ENCODE measurements at regions not wholly inside any gene's neighbourhood (a gene's known extent, or its start where the extent isn't known, plus 50 kb on each side); places are given as distances from the start of the nearest gene placed in this dataset.

GRCh38 chr12:65517656-65518210, 239.2 kb downstream of the MSRB3 start:
- Histone ChIP-seq H3K9me3 (ENCODE audit: control insufficient read depth in 5 of 5, low read length in 5 of 5) (no peaks in the 10 kb centered on the region), H3K36me3 (ENCODE audit: control insufficient read depth in 5 of 5, insufficient read depth in 5 of 5, low read length in 5 of 5) (no peaks in the 10 kb centered on the region), H3K9ac (ENCODE audit: low read length in 5 of 5) (no peak overlapping the region), H3K4me1 (ENCODE audit: control insufficient read depth in 5 of 5, insufficient read depth in 5 of 5, low read length in 5 of 5) (no peaks in the 10 kb centered on the region), H3K27ac (ENCODE audit: low read depth, low read length) (no peak overlapping the region), H3K27me3 (ENCODE audit: control insufficient read depth in 5 of 5, insufficient read depth in 4 of 5, low read length in 5 of 5) (no peaks in the 10 kb centered on the region), H3K4me3 (ENCODE audit: low read depth in 1 of 5, low read length in 5 of 5) (no peak overlapping the region)

GRCh38 chr12:65518771-65519170, 240.3 kb downstream of the MSRB3 start:
- Histone ChIP-seq H3K4me1 (ENCODE audit: control insufficient read depth in 5 of 5, insufficient read depth in 5 of 5, low read length in 5 of 5) (no peaks in the 10 kb centered on the region), H3K4me3 (ENCODE audit: low read depth in 1 of 5, low read length in 5 of 5) (no peak overlapping the region), H3K27ac (ENCODE audit: low read depth, low read length) (no peak overlapping the region), H3K9ac (ENCODE audit: low read length in 5 of 5) (no peak overlapping the region), H3K9me3 (ENCODE audit: control insufficient read depth in 5 of 5, low read length in 5 of 5) (no peaks in the 10 kb centered on the region), H3K36me3 (ENCODE audit: control insufficient read depth in 5 of 5, insufficient read depth in 5 of 5, low read length in 5 of 5) (no peaks in the 10 kb centered on the region), H3K27me3 (ENCODE audit: control insufficient read depth in 5 of 5, insufficient read depth in 4 of 5, low read length in 5 of 5) (no peaks in the 10 kb centered on the region)

GRCh38 chr12:65520658-65521057, 242.2 kb downstream of the MSRB3 start:
- H3K4me3 ChIP-seq (ENCODE audit: low read depth in 1 of 5, low read length in 5 of 5) = no peak overlapping the region
- H3K27me3 ChIP-seq (ENCODE audit: control insufficient read depth in 5 of 5, insufficient read depth in 4 of 5, low read length in 5 of 5) = no peaks in the 10 kb centered on the region
- H3K36me3 ChIP-seq (ENCODE audit: control insufficient read depth in 5 of 5, insufficient read depth in 5 of 5, low read length in 5 of 5) = no peaks in the 10 kb centered on the region
- H3K9me3 ChIP-seq (ENCODE audit: control insufficient read depth in 5 of 5, low read length in 5 of 5) = no peaks in the 10 kb centered on the region
- H3K4me1 ChIP-seq (ENCODE audit: control insufficient read depth in 5 of 5, insufficient read depth in 5 of 5, low read length in 5 of 5) = no peaks in the 10 kb centered on the region
- no peak overlapping the region for H3K27ac ChIP-seq (ENCODE audit: low read depth, low read length)
- no peak overlapping the region for H3K9ac ChIP-seq (ENCODE audit: low read length in 5 of 5)

GRCh38 chr12:65522956-65523860, 244.7 kb downstream of the MSRB3 start:
- H3K9ac ChIP-seq (ENCODE audit: low read length in 5 of 5) = no peak overlapping the region
- H3K4me3 ChIP-seq (ENCODE audit: low read depth in 1 of 5, low read length in 5 of 5) = no peak overlapping the region
- peaks cover 0 to 3% (median 0%) of the 10 kb centered on the region in 5 donors for H3K9me3 ChIP-seq (ENCODE audit: control insufficient read depth in 5 of 5, low read length in 5 of 5)
- no peak overlapping the region for H3K27ac ChIP-seq (ENCODE audit: low read depth, low read length)
- H3K36me3 ChIP-seq (ENCODE audit: control insufficient read depth in 5 of 5, insufficient read depth in 5 of 5, low read length in 5 of 5) = no peaks in the 10 kb centered on the region
- H3K27me3 ChIP-seq (ENCODE audit: control insufficient read depth in 5 of 5, insufficient read depth in 4 of 5, low read length in 5 of 5) = no peaks in the 10 kb centered on the region
- no peaks in the 10 kb centered on the region for H3K4me1 ChIP-seq (ENCODE audit: control insufficient read depth in 5 of 5, insufficient read depth in 5 of 5, low read length in 5 of 5)

- no peak overlapping the region for H3K9ac ChIP-seq (ENCODE audit: low read length in 5 of 5)
Measured at GRCh38 chr12:65524666-65525065, 246.2 kb downstream of the MSRB3 start.

GRCh38 chr12:65525491-65526141, 247.1 kb downstream of the MSRB3 start:
- Histone ChIP-seq H3K9me3 (ENCODE audit: control insufficient read depth in 5 of 5, low read length in 5 of 5) (peaks cover 0 to 5% (median 0%) of the 10 kb centered on the region in 5 donors), H3K27me3 (ENCODE audit: control insufficient read depth in 5 of 5, insufficient read depth in 4 of 5, low read length in 5 of 5) (no peaks in the 10 kb centered on the region), H3K4me3 (ENCODE audit: low read depth in 1 of 5, low read length in 5 of 5) (no peak overlapping the region), H3K36me3 (ENCODE audit: control insufficient read depth in 5 of 5, insufficient read depth in 5 of 5, low read length in 5 of 5) (no peaks in the 10 kb centered on the region), H3K4me1 (ENCODE audit: control insufficient read depth in 5 of 5, insufficient read depth in 5 of 5, low read length in 5 of 5) (no peaks in the 10 kb centered on the region), H3K9ac (ENCODE audit: low read length in 5 of 5) (no peak overlapping the region), H3K27ac (ENCODE audit: low read depth, low read length) (no peak overlapping the region)

More at GRCh38 chr12:65524666-65525065, 246.2 kb downstream of the MSRB3 start:
- Histone ChIP-seq H3K4me3 (ENCODE audit: low read depth in 1 of 5, low read length in 5 of 5) (no peak overlapping the region), H3K27me3 (ENCODE audit: control insufficient read depth in 5 of 5, insufficient read depth in 4 of 5, low read length in 5 of 5) (no peaks in the 10 kb centered on the region), H3K9me3 (ENCODE audit: control insufficient read depth in 5 of 5, low read length in 5 of 5) (peaks cover 0 to 5% (median 0%) of the 10 kb centered on the region in 5 donors), H3K27ac (ENCODE audit: low read depth, low read length) (no peak overlapping the region), H3K36me3 (ENCODE audit: control insufficient read depth in 5 of 5, insufficient read depth in 5 of 5, low read length in 5 of 5) (no peaks in the 10 kb centered on the region), H3K4me1 (ENCODE audit: control insufficient read depth in 5 of 5, insufficient read depth in 5 of 5, low read length in 5 of 5) (no peaks in the 10 kb centered on the region)

GRCh38 chr12:65526311-65526710, 247.8 kb downstream of the MSRB3 start:
- Histone ChIP-seq H3K9ac (ENCODE audit: low read length in 5 of 5) (no peak overlapping the region), H3K27ac (ENCODE audit: low read depth, low read length) (no peak overlapping the region), H3K4me1 (ENCODE audit: control insufficient read depth in 5 of 5, insufficient read depth in 5 of 5, low read length in 5 of 5) (no peaks in the 10 kb centered on the region), H3K27me3 (ENCODE audit: control insufficient read depth in 5 of 5, insufficient read depth in 4 of 5, low read length in 5 of 5) (no peaks in the 10 kb centered on the region), H3K9me3 (ENCODE audit: control insufficient read depth in 5 of 5, low read length in 5 of 5) (peaks cover 0 to 5% (median 0%) of the 10 kb centered on the region in 5 donors), H3K4me3 (ENCODE audit: low read depth in 1 of 5, low read length in 5 of 5) (no peak overlapping the region), H3K36me3 (ENCODE audit: control insufficient read depth in 5 of 5, insufficient read depth in 5 of 5, low read length in 5 of 5) (no peaks in the 10 kb centered on the region)

- no peak overlapping the region for H3K9ac ChIP-seq (ENCODE audit: low read length in 5 of 5)
- no peak overlapping the region for H3K27ac ChIP-seq (ENCODE audit: low read depth, low read length)
- no peaks in the 10 kb centered on the region for H3K36me3 ChIP-seq (ENCODE audit: control insufficient read depth in 5 of 5, insufficient read depth in 5 of 5, low read length in 5 of 5)
- peaks cover 0 to 2% (median 0%) of the 10 kb centered on the region in 5 donors for H3K4me1 ChIP-seq (ENCODE audit: control insufficient read depth in 5 of 5, insufficient read depth in 5 of 5, low read length in 5 of 5)
- no peaks in the 10 kb centered on the region for H3K27me3 ChIP-seq (ENCODE audit: control insufficient read depth in 5 of 5, insufficient read depth in 4 of 5, low read length in 5 of 5)
- H3K4me3 ChIP-seq (ENCODE audit: low read depth in 1 of 5, low read length in 5 of 5) = no peak overlapping the region
- peaks cover 0 to 5% (median 0%) of the 10 kb centered on the region in 5 donors for H3K9me3 ChIP-seq (ENCODE audit: control insufficient read depth in 5 of 5, low read length in 5 of 5)
Measured at GRCh38 chr12:65528127-65528526, 249.6 kb downstream of the MSRB3 start.

- Histone ChIP-seq H3K4me1 (ENCODE audit: control insufficient read depth in 5 of 5, insufficient read depth in 5 of 5, low read length in 5 of 5) (peaks cover 0 to 2% (median 0%) of the 10 kb centered on the region in 5 donors), H3K9ac (ENCODE audit: low read length in 5 of 5) (no peak overlapping the region), H3K27me3 (ENCODE audit: control insufficient read depth in 5 of 5, insufficient read depth in 4 of 5, low read length in 5 of 5) (no peaks in the 10 kb centered on the region), H3K36me3 (ENCODE audit: control insufficient read depth in 5 of 5, insufficient read depth in 5 of 5, low read length in 5 of 5) (no peaks in the 10 kb centered on the region), H3K4me3 (ENCODE audit: low read depth in 1 of 5, low read length in 5 of 5) (no peak overlapping the region), H3K27ac (ENCODE audit: low read depth, low read length) (no peak overlapping the region), H3K9me3 (ENCODE audit: control insufficient read depth in 5 of 5, low read length in 5 of 5) (peaks cover 0 to 5% (median 0%) of the 10 kb centered on the region in 5 donors)
Measured at GRCh38 chr12:65529106-65529505, 250.6 kb downstream of the MSRB3 start.
